ENCODE measurements at regions not wholly inside any gene's neighbourhood (a gene's known extent, or its start where the extent isn't known, plus 50 kb on each side); places are given as distances from the start of the nearest gene placed in this dataset.

DNA sequence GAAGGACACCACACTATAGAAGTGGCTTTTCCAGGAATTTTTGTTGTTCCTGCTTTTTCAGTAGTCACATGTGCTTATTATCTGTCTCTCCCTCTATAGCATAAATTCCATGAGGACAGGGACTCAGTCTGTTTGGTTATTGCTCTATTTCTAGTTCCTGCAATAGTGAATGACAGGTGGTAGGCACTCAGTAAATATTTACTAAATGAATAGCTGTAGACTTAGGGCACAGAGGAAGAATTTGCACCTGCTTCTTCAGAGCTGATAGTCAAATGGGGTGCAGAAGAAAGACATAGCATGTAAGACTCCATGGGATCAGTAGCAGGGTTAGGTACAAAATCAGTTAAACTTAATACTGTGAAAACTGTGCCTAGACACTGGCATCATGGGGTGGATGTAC is 580.2 kb downstream of the CCDC171 start:
- DNase-seq (ENCODE audit: low spot score), result no peak

DNA sequence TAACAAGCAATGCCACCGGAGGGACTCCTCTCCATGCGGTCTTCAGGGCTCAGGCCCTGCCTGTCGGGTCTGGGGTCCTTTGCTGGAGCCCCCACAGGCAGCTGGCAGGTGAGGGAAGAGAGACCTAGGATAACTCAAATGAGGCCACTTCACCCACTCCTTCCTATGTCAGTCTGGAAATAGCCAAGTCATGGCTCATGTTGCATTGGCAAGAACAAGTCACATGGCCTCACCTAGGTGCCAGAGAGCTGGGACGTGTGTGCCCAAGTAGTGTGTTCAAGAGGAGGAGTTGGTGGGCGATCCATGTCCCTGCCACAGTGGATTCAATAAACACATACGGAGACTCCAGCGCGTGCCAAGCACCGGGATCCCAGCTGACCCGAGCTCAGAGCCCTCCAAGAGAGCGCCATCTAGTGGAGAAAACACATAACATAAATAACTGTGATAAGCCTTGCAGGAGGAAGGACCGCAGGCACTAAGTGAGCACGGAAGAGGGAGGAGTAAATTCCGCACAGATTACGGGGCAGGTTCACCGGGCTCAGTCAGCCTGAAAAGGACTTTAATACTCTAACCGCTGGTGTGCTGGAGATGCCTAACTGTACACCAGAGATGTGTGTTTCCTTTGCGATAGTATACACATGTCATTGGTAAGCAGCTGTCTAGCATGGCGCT is 580.8 kb downstream of the CCDC171 start:
- DNase-seq (ENCODE audit: low spot score), result peak; percentile 85

GRCh38 chr9:16134351-16134750 is 581.5 kb downstream of the CCDC171 start:
- DNase-seq (ENCODE audit: low spot score), result no peak

- DNase-seq (ENCODE audit: low spot score), result no peak
Measured at GRCh38 chr9:16135968-16136367, 583.1 kb downstream of the CCDC171 start.

GRCh38 chr9:16136451-16136850 is 583.6 kb downstream of the CCDC171 start:
- DNase-seq (ENCODE audit: low spot score), result no peak

DNA sequence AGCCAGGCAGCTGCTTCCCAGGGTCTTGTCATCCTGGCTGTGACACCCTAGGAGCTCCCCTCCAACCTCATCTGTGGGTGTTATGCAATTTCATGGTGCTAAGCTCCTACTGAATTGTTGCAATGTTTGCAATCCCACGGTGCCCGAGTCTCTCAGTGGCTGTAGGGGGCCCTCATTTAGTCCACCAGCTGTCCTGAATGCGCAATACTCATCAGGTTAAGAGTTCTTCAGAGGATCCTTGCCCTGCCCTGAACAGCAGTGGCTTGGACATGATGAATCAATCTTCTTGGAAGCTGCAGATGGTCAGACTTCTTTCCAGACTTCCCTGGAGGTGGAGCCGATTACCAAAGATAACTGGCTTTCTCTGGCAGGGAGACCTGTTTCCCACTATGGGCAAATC is 584.1 kb downstream of the CCDC171 start:
- DNase-seq (ENCODE audit: low spot score), result no peak

GRCh38 chr9:16138561-16139491 is 586.0 kb downstream of the CCDC171 start:
- DNase-seq (ENCODE audit: low spot score), result no peak

DNA sequence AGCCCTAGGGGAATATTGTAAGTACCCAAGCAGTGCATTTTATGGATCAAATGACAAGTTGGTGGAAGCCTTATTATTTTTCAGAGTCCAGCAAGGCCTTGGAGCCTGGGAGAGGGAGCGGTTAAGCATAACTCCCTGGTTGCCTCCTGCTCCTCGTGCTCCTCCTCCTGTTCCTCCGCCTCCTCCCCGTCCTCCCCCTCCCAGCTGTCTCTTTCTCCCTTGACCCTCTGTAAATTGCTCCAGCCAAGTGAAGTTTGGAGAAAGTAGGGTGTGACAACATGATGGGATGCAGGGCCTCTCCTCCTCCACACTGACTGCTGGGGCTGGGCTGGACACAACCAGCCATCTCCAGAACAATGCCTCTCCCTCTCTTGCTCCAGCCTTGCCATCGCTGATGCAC is 586.9 kb downstream of the CCDC171 start:
- DNase-seq (ENCODE audit: low spot score), result no peak

DNA sequence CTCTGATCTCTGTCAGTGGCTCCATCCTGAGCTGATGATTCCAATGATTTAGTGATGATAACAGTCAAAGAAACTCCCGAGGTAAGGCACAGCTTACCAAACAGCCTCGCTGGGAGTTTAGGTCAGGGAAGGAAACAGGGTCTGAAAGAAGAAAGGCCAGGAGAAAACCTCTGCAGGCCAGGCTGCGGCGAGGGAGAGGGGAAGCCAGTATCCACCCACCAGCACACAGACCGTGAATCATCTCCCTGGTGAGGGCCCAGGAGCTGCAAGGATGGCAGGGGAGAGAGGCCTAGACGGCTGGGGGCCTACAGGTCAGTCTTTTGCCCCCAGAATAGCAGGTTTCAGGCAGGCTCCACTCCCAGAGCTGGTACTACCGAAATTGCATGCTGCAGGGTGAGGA is 590.5 kb downstream of the CCDC171 start:
- no peak for DNase-seq (ENCODE audit: low spot score)

GRCh38 chr9:16143947-16144890 is 591.4 kb downstream of the CCDC171 start:
- DNase-seq (ENCODE audit: low spot score), result no peak

- DNase-seq (ENCODE audit: low spot score), result no peak
Measured at GRCh38 chr9:16145196-16145950, 592.5 kb downstream of the CCDC171 start.

DNA sequence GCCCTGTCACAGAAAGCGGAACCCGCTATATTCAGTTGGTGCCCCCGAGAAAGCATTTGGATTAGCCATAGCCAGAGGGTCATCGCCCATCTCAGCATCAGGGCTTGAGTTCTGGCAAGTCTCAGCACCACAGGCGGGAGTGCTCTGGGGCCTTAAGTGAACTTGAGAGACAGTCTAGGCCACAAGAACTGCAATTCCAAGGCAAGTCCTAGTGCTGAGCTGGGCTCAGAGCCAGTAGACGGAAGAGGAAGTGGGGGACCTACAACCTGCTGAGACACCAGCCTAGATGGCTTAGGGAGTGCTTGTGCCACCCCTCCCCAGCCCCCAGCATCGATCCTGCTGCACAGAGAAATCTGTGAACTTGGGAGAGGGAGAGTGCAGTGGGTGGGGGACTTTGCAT is 594.9 kb downstream of the CCDC171 start:
- DNase-seq (ENCODE audit: low spot score), result no peak

DNA sequence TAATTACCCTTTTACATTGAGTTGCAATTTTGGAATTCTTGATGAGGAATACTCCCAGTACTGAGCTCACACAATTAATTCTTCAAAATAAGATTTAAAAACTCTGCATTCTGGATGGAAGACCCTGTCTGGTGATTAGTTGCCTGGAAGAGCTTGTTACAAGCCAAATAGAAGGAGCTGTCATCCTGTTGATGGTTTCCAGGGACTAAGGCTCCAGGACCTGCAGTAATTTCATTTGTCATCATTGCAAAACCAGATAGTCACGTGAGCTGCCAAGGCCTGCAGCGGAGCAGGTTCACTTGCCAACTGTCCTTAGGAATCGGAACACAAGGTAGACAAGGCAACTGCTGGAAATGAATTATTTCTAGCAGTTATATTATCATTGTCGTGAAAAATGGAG is 597.7 kb downstream of the CCDC171 start:
- no peak for DNase-seq (ENCODE audit: low spot score)

- DNase-seq (ENCODE audit: low spot score), result no peak
Measured at GRCh38 chr9:16150938-16151650, 598.3 kb downstream of the CCDC171 start.

DNA sequence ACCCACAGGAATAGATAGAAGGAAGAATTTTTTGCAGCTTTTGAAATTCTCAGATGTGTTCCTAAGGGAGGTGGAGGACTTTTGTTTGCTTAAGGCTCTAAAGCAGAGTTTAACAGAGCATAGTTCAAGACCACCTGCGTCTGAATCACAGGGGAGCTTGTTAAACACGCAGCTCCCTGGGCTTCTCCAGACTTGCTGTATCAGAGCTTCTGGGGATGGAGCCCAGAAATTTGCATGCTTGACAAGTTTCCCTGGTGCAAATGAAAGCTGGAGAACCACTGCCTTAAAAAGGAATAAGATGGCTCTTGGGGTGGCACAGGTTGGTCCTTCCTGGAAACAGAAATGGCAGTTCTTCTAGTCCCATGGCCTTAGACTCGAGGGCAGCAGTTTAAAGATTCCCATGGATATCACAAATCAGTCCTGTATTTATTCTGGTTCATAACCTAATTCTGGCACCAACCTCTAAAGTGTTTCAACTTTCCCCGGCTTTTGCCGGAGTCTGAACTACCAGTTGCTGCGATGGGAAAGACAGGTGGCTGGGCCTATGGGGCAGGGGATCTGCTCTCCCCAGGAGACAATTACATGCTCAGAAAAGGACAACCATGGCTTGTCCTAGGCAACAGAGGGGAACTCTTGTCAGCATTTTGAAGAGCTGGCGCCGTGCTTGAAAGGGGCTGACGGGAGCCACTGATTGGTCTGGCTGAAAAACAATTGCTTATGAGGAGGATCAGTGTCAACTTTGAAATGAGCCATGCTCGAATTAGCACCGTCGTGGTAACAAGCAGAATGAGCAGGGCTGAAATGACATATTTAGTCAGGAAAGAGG is 599.6 kb downstream of the CCDC171 start:
- no peak for DNase-seq (ENCODE audit: low spot score)

DNA sequence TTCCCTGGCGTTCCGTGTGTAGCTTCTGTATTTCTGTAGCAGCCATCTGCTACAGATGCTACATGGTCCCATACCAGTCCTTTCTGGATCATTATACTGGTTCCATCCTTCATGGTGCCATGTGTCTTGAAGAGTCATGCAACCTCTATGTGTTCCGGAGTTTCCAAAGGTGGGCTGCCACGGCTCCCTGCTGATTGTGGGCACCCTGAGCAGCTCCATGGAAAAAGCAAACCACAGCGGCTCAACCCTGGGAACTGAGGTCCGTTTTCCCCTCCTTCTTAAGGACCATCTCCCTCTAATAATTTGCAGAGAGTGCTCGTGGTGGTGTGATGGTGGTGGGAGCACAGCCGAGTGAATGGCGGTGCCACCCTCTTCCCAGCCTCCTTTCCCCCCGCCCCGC is 600.4 kb downstream of the CCDC171 start:
- DNase-seq (ENCODE audit: low spot score), result no peak

DNA sequence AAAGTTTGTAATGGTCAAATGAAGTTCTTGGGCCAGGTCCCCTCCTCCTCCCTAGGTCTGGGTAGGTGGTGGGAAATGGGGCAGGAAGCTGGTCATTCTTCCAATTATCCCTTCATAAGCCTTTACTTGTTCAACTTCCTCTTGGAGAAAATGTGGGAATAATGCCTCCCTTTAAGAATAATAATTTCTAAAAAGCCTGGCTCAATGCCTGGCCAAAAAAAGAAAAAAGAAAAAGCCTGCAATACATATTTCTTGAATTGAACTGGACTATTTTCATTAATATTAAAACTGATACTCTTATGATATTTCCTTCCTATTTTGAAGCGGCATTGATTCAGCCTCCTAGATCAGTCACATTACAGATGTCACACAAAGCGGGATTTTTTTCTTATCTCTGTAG is 600.9 kb downstream of the CCDC171 start:
- no peak for DNase-seq (ENCODE audit: low spot score)

GRCh38 chr9:16154521-16155078 is 601.8 kb downstream of the CCDC171 start:
- peak; percentile 83 for DNase-seq (ENCODE audit: low spot score)

- no peak for DNase-seq (ENCODE audit: low spot score)
Measured at GRCh38 chr9:16155878-16156277, 603.0 kb downstream of the CCDC171 start.

- DNase-seq (ENCODE audit: low spot score), result no peak
Measured at GRCh38 chr9:16157216-16157615, 604.4 kb downstream of the CCDC171 start.
